ENCODE measurements at regions not wholly inside any gene's neighbourhood (a gene's known extent, or its start where the extent isn't known, plus 50 kb on each side); places are given as distances from the start of the nearest gene placed in this dataset.

DNA sequence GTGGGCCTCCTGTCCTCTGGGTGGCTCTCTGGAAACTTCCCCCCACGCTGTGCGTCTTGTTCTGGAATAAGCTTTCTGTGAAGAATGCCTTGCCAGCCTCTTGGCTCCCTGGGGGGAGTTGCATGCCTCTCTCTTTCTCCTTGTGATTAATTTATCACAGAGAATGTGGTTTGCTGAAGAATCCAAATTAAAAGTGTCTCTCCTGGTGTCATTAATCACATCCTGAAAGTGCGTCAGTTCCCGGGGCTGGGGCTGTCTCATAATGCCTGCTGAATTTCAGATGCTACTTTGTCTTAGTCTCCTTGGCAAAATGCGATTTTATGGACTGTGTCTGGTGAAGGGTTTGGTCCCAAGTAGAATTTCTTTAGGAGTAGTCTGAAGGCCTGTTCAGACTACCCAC is 787.7 kb upstream of the TMEM132C start:
- TF ChIP-seq EP300 (IDR thresholded peaks at IDR 0.05; ENCODE audit: borderline replicate concordance), result no peak
- TF ChIP-seq CREB1 (IDR thresholded peaks at IDR 0.05; ENCODE audit: low read depth), result no peak
- TF ChIP-seq, protein P1, sequence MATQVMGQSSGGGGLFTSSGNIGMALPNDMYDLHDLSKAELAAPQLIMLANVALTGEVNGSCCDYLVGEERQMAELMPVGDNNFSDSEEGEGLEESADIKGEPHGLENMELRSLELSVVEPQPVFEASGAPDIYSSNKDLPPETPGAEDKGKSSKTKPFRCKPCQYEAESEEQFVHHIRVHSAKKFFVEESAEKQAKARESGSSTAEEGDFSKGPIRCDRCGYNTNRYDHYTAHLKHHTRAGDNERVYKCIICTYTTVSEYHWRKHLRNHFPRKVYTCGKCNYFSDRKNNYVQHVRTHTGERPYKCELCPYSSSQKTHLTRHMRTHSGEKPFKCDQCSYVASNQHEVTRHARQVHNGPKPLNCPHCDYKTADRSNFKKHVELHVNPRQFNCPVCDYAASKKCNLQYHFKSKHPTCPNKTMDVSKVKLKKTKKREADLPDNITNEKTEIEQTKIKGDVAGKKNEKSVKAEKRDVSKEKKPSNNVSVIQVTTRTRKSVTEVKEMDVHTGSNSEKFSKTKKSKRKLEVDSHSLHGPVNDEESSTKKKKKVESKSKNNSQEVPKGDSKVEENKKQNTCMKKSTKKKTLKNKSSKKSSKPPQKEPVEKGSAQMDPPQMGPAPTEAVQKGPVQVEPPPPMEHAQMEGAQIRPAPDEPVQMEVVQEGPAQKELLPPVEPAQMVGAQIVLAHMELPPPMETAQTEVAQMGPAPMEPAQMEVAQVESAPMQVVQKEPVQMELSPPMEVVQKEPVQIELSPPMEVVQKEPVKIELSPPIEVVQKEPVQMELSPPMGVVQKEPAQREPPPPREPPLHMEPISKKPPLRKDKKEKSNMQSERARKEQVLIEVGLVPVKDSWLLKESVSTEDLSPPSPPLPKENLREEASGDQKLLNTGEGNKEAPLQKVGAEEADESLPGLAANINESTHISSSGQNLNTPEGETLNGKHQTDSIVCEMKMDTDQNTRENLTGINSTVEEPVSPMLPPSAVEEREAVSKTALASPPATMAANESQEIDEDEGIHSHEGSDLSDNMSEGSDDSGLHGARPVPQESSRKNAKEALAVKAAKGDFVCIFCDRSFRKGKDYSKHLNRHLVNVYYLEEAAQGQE (IDR thresholded peaks at IDR 0.05; ENCODE audit: low read depth), result no peak
- TF ChIP-seq, protein P2, sequence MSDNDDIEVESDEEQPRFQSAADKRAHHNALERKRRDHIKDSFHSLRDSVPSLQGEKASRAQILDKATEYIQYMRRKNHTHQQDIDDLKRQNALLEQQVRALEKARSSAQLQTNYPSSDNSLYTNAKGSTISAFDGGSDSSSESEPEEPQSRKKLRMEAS (IDR thresholded peaks at IDR 0.05), result no peak
- no peak for TF ChIP-seq TAF1 (IDR thresholded peaks at IDR 0.05; ENCODE audit: low read depth)
- no peak for TF ChIP-seq EGR1 (IDR thresholded peaks at IDR 0.05)
- TF ChIP-seq YY1 (IDR thresholded peaks at IDR 0.05; ENCODE audit: low read depth), result no peak
- TF ChIP-seq RAD21 (IDR thresholded peaks at IDR 0.05; ENCODE audit: low read depth), result no peak
- TF ChIP-seq CEBPB (IDR thresholded peaks at IDR 0.05), result no peak
- TF ChIP-seq, protein P3, sequence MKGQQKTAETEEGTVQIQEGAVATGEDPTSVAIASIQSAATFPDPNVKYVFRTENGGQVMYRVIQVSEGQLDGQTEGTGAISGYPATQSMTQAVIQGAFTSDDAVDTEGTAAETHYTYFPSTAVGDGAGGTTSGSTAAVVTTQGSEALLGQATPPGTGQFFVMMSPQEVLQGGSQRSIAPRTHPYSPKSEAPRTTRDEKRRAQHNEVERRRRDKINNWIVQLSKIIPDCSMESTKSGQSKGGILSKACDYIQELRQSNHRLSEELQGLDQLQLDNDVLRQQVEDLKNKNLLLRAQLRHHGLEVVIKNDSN (IDR thresholded peaks at IDR 0.05), result no peak
- no peak for TF ChIP-seq FOXM1 (IDR thresholded peaks at IDR 0.05; ENCODE audit: borderline replicate concordance, low read depth)
- no peak for TF ChIP-seq NFIC (IDR thresholded peaks at IDR 0.05)
- no peak for TF ChIP-seq ZBTB7A (IDR thresholded peaks at IDR 0.05; ENCODE audit: low read depth)
- TF ChIP-seq TCF12 (IDR thresholded peaks at IDR 0.05; ENCODE audit: low read depth), result no peak
